WERI-Rb-1 (cell line): ENCODE measurements at regions not wholly inside any gene's neighbourhood (a gene's known extent, or its start where the extent isn't known, plus 50 kb on each side); places are given as distances from the start of the nearest gene placed in this dataset.

Experiments
- DNase-seq: peaks from one replicate; pipeline ENCODE4 v3.0.0-alpha.2; 2020
- H3K27ac ChIP-seq: fragments of 250-450 bp; sonication (Bioruptor Pico); 2 replicates; pipeline ENCODE4 v1.5.1; 2020; ENCODE audit warnings: mild to moderate bottlenecking, moderate library complexity
- H3K27me3 ChIP-seq: fragments of 250-450 bp; sonication (Bioruptor Pico); 2 replicates; pipeline ENCODE4 v1.5.1; 2021; ENCODE audit warnings: mild to moderate bottlenecking, low read depth, moderate library complexity; ENCODE audit not compliant: insufficient read depth, severe bottlenecking
- H3K36me3 ChIP-seq: fragments of 250-450 bp; sonication (Bioruptor Pico); 2 replicates; pipeline ENCODE4 v1.5.1; 2020; ENCODE audit warnings: mild to moderate bottlenecking, moderate library complexity
- H3K4me3 ChIP-seq: 2 replicates; pipeline ENCODE4 v1.5.1; 2011; ENCODE audit warnings: low read depth, mild to moderate bottlenecking, control low read depth, low read length
- H3K9me3 ChIP-seq: fragments of 250-450 bp; sonication (Bioruptor Pico); 2 replicates; pipeline ENCODE4 v1.5.1; 2021; ENCODE audit warnings: mild to moderate bottlenecking, moderate library complexity; ENCODE audit not compliant: severe bottlenecking
- TF ChIP-seq, protein P1 (sequence below): IDR thresholded peaks from 2 replicates; pipeline ENCODE4 v1.5.1; 2011; ENCODE audit warnings: low read depth, mild to moderate bottlenecking, control low read depth, inconsistent platforms, low read length

DNA sequence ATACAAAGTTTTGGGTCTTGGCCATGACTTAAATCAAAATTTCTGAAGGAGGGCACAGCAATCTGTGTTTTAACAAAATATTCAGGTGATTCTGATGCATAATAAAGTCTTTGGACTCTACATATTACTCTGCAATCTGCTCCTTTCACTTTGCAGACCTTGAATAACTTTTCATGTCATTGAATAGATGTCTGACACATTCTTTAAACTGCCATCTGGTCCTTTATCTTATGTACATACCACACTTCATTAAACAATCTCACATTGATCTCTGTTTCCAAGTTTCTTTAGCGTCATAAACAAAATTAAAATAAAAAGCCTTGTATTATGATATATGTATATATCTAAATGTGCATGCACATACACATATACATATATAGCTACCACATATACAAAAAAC, 831.2 kb downstream of the MAFB start:
- Histone ChIP-seq H3K9me3 (no peaks in the 10 kb centered on the region), H3K36me3 (no peaks in the 10 kb centered on the region), H3K4me3 (no peak overlapping the region), H3K27ac (no peak overlapping the region), H3K27me3 (peaks cover 47% of the 10 kb centered on the region)
- TF ChIP-seq, protein P1, sequence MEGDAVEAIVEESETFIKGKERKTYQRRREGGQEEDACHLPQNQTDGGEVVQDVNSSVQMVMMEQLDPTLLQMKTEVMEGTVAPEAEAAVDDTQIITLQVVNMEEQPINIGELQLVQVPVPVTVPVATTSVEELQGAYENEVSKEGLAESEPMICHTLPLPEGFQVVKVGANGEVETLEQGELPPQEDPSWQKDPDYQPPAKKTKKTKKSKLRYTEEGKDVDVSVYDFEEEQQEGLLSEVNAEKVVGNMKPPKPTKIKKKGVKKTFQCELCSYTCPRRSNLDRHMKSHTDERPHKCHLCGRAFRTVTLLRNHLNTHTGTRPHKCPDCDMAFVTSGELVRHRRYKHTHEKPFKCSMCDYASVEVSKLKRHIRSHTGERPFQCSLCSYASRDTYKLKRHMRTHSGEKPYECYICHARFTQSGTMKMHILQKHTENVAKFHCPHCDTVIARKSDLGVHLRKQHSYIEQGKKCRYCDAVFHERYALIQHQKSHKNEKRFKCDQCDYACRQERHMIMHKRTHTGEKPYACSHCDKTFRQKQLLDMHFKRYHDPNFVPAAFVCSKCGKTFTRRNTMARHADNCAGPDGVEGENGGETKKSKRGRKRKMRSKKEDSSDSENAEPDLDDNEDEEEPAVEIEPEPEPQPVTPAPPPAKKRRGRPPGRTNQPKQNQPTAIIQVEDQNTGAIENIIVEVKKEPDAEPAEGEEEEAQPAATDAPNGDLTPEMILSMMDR = no peak
- DNase-seq = no peak

DNA sequence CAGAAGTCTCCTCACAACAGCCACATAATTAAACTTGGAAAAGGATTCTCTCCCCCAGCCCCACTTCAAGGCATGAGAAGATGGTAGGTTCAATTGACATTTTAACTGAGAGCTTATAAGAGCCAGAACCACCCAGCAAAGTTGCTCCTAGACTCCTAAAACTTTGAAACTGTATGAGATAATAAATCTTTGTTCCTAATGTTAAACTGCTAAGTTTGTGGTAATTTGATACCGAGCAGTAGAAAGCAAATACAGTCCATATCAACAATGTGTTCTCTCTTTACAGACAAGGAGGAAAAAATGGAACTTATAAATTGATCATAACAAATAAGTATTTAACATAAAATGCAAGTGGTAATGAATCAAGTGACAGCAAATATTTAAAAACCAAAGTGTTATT, 831.8 kb downstream of the MAFB start:
- no peak overlapping the region for H3K4me3 ChIP-seq
- H3K9me3 ChIP-seq = no peaks in the 10 kb centered on the region
- TF ChIP-seq, protein P1 = no peak
- H3K36me3 ChIP-seq = no peaks in the 10 kb centered on the region
- peaks cover 46% of the 10 kb centered on the region for H3K27me3 ChIP-seq
- DNase-seq = no peak
- H3K27ac ChIP-seq = no peak overlapping the region

GRCh38 chr20:39855799-39856198, 833.2 kb downstream of the MAFB start:
- no peak for DNase-seq
- TF ChIP-seq, protein P1 = no peak
- Histone ChIP-seq H3K27ac (no peak overlapping the region), H3K27me3 (peaks cover 53% of the 10 kb centered on the region), H3K9me3 (no peaks in the 10 kb centered on the region), H3K36me3 (no peaks in the 10 kb centered on the region), H3K4me3 (no peak overlapping the region)

- no peaks in the 10 kb centered on the region for H3K9me3 ChIP-seq
- H3K4me3 ChIP-seq = no peak overlapping the region
- H3K27ac ChIP-seq = no peak overlapping the region
- H3K36me3 ChIP-seq = no peaks in the 10 kb centered on the region
- peaks cover 59% of the 10 kb centered on the region for H3K27me3 ChIP-seq
- DNase-seq = no peak
- TF ChIP-seq, protein P1 = no peak
Measured at GRCh38 chr20:39855056-39855455, 834.0 kb downstream of the MAFB start.

DNA sequence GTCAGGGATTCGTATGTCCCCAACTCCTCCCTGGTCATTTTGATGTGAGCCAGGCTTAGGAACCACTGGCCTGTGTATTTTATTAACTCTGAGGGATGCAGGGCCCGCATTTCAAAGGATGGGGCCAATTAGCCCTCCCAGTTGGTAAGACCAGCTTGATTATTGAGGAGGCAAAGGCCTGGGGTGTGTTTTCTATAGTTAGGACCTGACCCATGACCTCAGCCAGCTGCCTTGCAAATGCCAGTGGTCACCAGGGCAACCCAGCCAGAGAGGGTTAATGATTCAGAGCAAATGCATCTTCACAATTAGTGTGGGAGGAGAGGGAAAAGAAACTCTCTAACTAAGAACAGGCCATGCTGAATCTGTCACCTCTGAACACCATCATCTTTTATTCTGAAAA, 835.4 kb downstream of the MAFB start:
- peaks cover 73% of the 10 kb centered on the region for H3K27me3 ChIP-seq
- H3K4me3 ChIP-seq = no peak overlapping the region
- H3K36me3 ChIP-seq = no peaks in the 10 kb centered on the region
- TF ChIP-seq, protein P1 = no peak
- DNase-seq = no peak
- H3K27ac ChIP-seq = no peak overlapping the region
- no peaks in the 10 kb centered on the region for H3K9me3 ChIP-seq

- no peaks in the 10 kb centered on the region for H3K36me3 ChIP-seq
- DNase-seq = no peak
- no peak overlapping the region for H3K27ac ChIP-seq
- H3K27me3 ChIP-seq = peaks cover 75% of the 10 kb centered on the region
- H3K4me3 ChIP-seq = no peak overlapping the region
- TF ChIP-seq, protein P1 = no peak
- H3K9me3 ChIP-seq = no peaks in the 10 kb centered on the region
Measured at GRCh38 chr20:39853050-39853449, 836.0 kb downstream of the MAFB start.
